Transverse colon (tissue), 4 donors: ENCODE measurements at regions not wholly inside any gene's neighbourhood (a gene's known extent, or its start where the extent isn't known, plus 50 kb on each side); places are given as distances from the start of the nearest gene placed in this dataset.

ENCODE experiments used
- DNase-seq: peaks from one replicate; pipeline ENCODE4 v3.0.0-alpha.2; 2019
- H3K27ac ChIP-seq, 4 donors: fragments of 200-600 bp; sonication (generic); 2 replicates each; pipeline ENCODE4 v1.5.1; 2016 to 2018; ENCODE audit warnings: inconsistent platforms in 4 of 4
- H3K27me3 ChIP-seq: fragments of 200-600 bp; sonication (generic); 2 replicates; pipeline ENCODE4 v1.5.1; 2017; ENCODE audit warnings: inconsistent platforms
- H3K36me3 ChIP-seq, 4 donors: fragments of 200-600 bp; sonication (generic); 2 replicates each; pipeline ENCODE4 v1.5.1; 2017 to 2019; ENCODE audit warnings: inconsistent platforms in 4 of 4
- H3K4me1 ChIP-seq, 4 donors: fragments of 200-600 bp; sonication (generic); 2 replicates each; pipeline ENCODE4 v1.5.1; 2017 to 2020; ENCODE audit warnings: inconsistent platforms in 4 of 4
- H3K4me3 ChIP-seq, 4 donors: fragments of 200-600 bp; sonication (generic); 1 replicate in 1 of 4; 2 replicates in 3 of 4; pipeline versions ENCODE4 v1.5.1 to v1.6.1; 2017 to 2019; ENCODE audit warnings: inconsistent platforms in 4 of 4
- H3K9me3 ChIP-seq, 2 donors: fragments of 200-600 bp; sonication (generic); 2 replicates each; pipeline ENCODE4 v1.5.1; 2017 to 2019; ENCODE audit warnings: inconsistent platforms in 2 of 2
- EP300 ChIP-seq: sonication (generic); formaldehyde crosslinking; IDR thresholded peaks from one replicate; pipeline ENCODE4 v1.6.1; 2017; ENCODE audit warnings: antibody characterized with exemption, low read depth
- POLR2A ChIP-seq: fragments of 450-650 bp; IDR thresholded peaks from one replicate; pipeline ENCODE4 v1.6.1; 2016; ENCODE audit warnings: antibody characterized with exemption, mild to moderate bottlenecking, moderate library complexity
- POLR2AphosphoS5 ChIP-seq, 3 donors: sonication (generic); formaldehyde crosslinking; IDR thresholded peaks; one replicate each; pipeline ENCODE4 v1.6.1; 2016; ENCODE audit warnings: antibody characterized with exemption in 3 of 3
- WGBS, 2 donors: methylation state at CpG; one replicate each; pipeline ENCODE4 v1.1.5; 2018; ENCODE audit warnings: low coverage in 1 of 2; 5-methylcytosine and 5-hydroxymethylcytosine counted together
- in situ Hi-C, 4 donors: fragments of 200-750 bp; cut with MboI; loops; one replicate each; pipeline versions ENCODE4 v1.15.0 to v1.15.1; 2017; ENCODE audit warnings: low sequenced_read_pairs in 3 of 4, low pct_ligation_motif_present in 1 of 4, low pct_unique_long_range_greater_than_20kb in 1 of 4
- intact Hi-C: fragments of 100-400 bp; cut with DNase I; formaldehyde crosslinking; loops from one replicate; pipeline ENCODE4 v1.15.1; 2023; ENCODE audit warnings: low total_unique reads
- TF ChIP-seq, protein P1 (sequence below), 5 experiments: fragments of 200-600 bp in 3 of 5; fragments of 450-650 bp in 2 of 5; sonication (generic) in 3 of 5; IDR thresholded peaks; 1 replicate in 2 of 5; 2 replicates in 3 of 5; pipeline ENCODE4 v1.5.1; 2016 to 2017; ENCODE audit warnings: antibody characterized with exemption in 5 of 5, inconsistent platforms in 3 of 5, mild to moderate bottlenecking in 2 of 5, moderate library complexity in 1 of 5

DNA sequence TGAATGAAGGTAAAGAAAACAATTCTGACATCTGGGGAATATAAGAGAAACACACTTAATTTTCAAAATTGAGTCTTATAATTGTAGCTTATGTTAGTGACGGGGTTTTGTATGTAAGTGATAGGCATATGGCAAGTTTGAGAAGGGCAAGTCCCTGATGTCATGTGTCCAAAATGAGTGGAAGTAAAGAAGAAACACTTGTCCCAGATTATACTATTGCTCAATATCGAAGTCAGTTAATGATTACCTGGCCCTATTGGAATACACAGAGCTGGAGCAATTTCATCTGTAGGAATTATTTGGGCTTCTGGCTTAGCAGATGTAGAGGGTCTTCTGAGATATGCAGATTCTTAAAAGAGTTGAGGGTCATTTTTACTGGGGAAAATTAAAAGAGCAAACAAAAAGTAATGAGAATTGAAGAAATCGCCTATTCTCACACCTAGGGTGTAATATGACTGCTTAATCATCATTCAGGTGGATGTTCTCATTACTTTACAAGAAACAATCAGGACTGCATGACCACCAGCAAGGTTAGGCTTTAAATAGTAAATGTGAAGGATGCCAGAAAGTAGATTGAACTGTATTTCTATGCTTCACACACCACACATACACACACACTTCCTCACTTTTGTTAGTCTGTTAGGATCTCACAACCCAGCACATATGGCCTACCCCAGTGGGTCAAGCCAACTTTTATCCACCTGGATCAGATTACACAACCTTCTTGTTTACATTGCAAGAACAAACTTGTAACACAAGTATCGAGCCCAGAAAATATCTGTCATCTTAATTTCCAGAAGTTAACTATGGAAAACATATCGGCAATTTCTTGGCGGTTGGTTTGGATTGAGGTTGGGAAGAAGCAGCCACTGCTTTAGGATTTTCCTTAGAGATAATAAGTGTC is 183.3 kb upstream of the LRRC3B start:
- in situ Hi-C loops (no loop called here), intact Hi-C loops (no loop called here)
- H3K4me1 ChIP-seq: no peaks in the 10 kb centered on the region
- WGBS, 2 donors: 67 to 74% methylated on average over 6 of the region's 6 CpGs
- no peak overlapping the region for H3K27ac ChIP-seq
- no peak for DNase-seq
- no peaks in the 10 kb centered on the region for H3K27me3 ChIP-seq
- no peak overlapping the region for H3K4me3 ChIP-seq
- peaks cover 0 to 9% of the 10 kb centered on the region in 2 donors for H3K9me3 ChIP-seq
- no peaks in the 10 kb centered on the region for H3K36me3 ChIP-seq
- TF ChIP-seq EP300: no peak
- TF ChIP-seq, protein P1, sequence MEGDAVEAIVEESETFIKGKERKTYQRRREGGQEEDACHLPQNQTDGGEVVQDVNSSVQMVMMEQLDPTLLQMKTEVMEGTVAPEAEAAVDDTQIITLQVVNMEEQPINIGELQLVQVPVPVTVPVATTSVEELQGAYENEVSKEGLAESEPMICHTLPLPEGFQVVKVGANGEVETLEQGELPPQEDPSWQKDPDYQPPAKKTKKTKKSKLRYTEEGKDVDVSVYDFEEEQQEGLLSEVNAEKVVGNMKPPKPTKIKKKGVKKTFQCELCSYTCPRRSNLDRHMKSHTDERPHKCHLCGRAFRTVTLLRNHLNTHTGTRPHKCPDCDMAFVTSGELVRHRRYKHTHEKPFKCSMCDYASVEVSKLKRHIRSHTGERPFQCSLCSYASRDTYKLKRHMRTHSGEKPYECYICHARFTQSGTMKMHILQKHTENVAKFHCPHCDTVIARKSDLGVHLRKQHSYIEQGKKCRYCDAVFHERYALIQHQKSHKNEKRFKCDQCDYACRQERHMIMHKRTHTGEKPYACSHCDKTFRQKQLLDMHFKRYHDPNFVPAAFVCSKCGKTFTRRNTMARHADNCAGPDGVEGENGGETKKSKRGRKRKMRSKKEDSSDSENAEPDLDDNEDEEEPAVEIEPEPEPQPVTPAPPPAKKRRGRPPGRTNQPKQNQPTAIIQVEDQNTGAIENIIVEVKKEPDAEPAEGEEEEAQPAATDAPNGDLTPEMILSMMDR (IDR thresholded peaks at IDR 0.05): no peak
- no peak for TF ChIP-seq POLR2A
- TF ChIP-seq POLR2AphosphoS5 (IDR thresholded peaks at IDR 0.05): no peak

- 33 to 38% methylated on average over 3 of the region's 3 CpGs for WGBS, 2 donors
- DNase-seq: no peak
- intact Hi-C loops (no loop called here), in situ Hi-C loops (no loop called here)
- Histone ChIP-seq H3K4me1 (no peaks in the 10 kb centered on the region), H3K4me3 (no peak overlapping the region), H3K27ac (no peak overlapping the region), H3K27me3 (no peaks in the 10 kb centered on the region), H3K9me3 (peaks cover 0 to 4% of the 10 kb centered on the region in 2 donors), H3K36me3 (no peaks in the 10 kb centered on the region)
- TF ChIP-seq, protein P1 (IDR thresholded peaks at IDR 0.05): no peak
- TF ChIP-seq POLR2AphosphoS5 (IDR thresholded peaks at IDR 0.05) (no peak), POLR2A (no peak), EP300 (no peak)
These were observed 172.6 kb upstream of the LRRC3B start for GRCh38 chr3:26449996-26450395.

GRCh38 chr3:26452363-26452762 is 170.2 kb upstream of the LRRC3B start:
- 53 to 56% methylated on average over 1 to 2 of the region's 2 CpGs for WGBS, 2 donors

GRCh38 chr3:26460985-26461384 is 161.6 kb upstream of the LRRC3B start:
- in situ Hi-C loops (no loop called here), intact Hi-C loops (no loop called here)
- peaks cover 5 to 9% of the 10 kb centered on the region in 2 donors for H3K9me3 ChIP-seq
- no peak overlapping the region for H3K4me3 ChIP-seq
- 43 to 67% methylated on average over 2 to 3 of the region's 3 CpGs for WGBS, 2 donors
- no peak overlapping the region for H3K27ac ChIP-seq
- H3K27me3 ChIP-seq: no peaks in the 10 kb centered on the region
- TF ChIP-seq POLR2A: no peak
- TF ChIP-seq, protein P1 (IDR thresholded peaks at IDR 0.05): no peak
- TF ChIP-seq EP300: no peak
- TF ChIP-seq POLR2AphosphoS5 (IDR thresholded peaks at IDR 0.05): no peak
- H3K36me3 ChIP-seq: no peaks in the 10 kb centered on the region
- H3K4me1 ChIP-seq: no peaks in the 10 kb centered on the region
- no peak for DNase-seq

More at GRCh38 chr3:26452363-26452762, 170.2 kb upstream of the LRRC3B start:
- no peaks in the 10 kb centered on the region for H3K36me3 ChIP-seq
- DNase-seq: no peak
- no peak for TF ChIP-seq EP300
- no peak for TF ChIP-seq POLR2A
- TF ChIP-seq, protein P1 (IDR thresholded peaks at IDR 0.05): no peak
- peaks cover 0 to 4% of the 10 kb centered on the region in 2 donors for H3K9me3 ChIP-seq
- no peak overlapping the region for H3K4me3 ChIP-seq
- no peaks in the 10 kb centered on the region for H3K27me3 ChIP-seq
- no peak overlapping the region for H3K27ac ChIP-seq
- intact Hi-C loops: no loop called here
- no peaks in the 10 kb centered on the region for H3K4me1 ChIP-seq
- in situ Hi-C loops: no loop called here
